PC-3 (cell line): ENCODE measurements at regions not wholly inside any gene's neighbourhood (a gene's known extent, or its start where the extent isn't known, plus 50 kb on each side); places are given as distances from the start of the nearest gene placed in this dataset.

Source experiments
- EZH2 ChIP-seq: fragments of 300-600 bp; sonication (generic); IDR thresholded peaks from one replicate; pipeline ENCODE4 v1.6.1; 2017; ENCODE audit warnings: antibody characterized with exemption, mild to moderate bottlenecking, low read length; ENCODE audit not compliant: unreplicated experiment
- EZH2phosphoT487 ChIP-seq: fragments of 300-600 bp; sonication (generic); IDR thresholded peaks from 2 replicates; pipeline ENCODE4 v1.6.1; 2018; ENCODE audit warnings: mild to moderate bottlenecking, antibody characterized with exemption, low read length, borderline replicate concordance
- TF ChIP-seq, protein P1 (sequence below): fragments of 300-600 bp; sonication (generic); conservative IDR thresholded peaks from 2 replicates; pipeline ENCODE4 v1.5.1; 2017; ENCODE audit warnings: antibody characterized with exemption, low read depth, mild to moderate bottlenecking, low read length

DNA sequence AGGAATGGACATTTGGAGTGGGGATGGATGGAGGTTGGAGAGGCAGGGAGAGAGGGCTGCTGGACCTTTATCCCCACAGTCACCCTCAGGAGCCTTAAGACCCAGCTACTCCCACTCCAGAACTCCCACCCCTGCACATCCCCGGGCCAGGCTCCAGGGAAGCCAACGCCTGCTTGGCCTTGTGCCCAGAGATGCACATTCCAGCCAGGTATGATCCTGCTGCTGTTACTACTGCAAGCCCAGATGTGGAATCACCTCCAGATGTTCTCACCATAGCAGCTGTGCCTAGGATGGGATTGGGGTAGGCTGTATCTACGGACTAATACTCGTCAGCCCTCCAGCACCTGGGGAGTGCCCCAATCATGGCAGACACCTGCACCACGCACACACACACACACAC lies 71.7 kb downstream of the ZFP36L2 start:
- TF ChIP-seq, protein P1, sequence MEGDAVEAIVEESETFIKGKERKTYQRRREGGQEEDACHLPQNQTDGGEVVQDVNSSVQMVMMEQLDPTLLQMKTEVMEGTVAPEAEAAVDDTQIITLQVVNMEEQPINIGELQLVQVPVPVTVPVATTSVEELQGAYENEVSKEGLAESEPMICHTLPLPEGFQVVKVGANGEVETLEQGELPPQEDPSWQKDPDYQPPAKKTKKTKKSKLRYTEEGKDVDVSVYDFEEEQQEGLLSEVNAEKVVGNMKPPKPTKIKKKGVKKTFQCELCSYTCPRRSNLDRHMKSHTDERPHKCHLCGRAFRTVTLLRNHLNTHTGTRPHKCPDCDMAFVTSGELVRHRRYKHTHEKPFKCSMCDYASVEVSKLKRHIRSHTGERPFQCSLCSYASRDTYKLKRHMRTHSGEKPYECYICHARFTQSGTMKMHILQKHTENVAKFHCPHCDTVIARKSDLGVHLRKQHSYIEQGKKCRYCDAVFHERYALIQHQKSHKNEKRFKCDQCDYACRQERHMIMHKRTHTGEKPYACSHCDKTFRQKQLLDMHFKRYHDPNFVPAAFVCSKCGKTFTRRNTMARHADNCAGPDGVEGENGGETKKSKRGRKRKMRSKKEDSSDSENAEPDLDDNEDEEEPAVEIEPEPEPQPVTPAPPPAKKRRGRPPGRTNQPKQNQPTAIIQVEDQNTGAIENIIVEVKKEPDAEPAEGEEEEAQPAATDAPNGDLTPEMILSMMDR = no peak
- TF ChIP-seq EZH2 (no peak), EZH2phosphoT487 (no peak)
